WTC11 (cell line): ENCODE measurements at regions not wholly inside any gene's neighbourhood (a gene's known extent, or its start where the extent isn't known, plus 50 kb on each side); places are given as distances from the start of the nearest gene placed in this dataset.
"Not testable (repeated sequence)": the region's sequence is repeated elsewhere in the genome, so short reads cannot be mapped to it uniquely, and the experiment has no call there.

Experiments
- ATAC-seq: fragments of 200-7000 bp; cut with Tn5 transposase; 2 replicates; pipeline ENCODE4 v1.10.0; 2021; ENCODE audit warnings: mild to moderate bottlenecking, moderate library complexity
- CTCF ChIA-PET: fragments of 300-600 bp; sonication (Branson Sonifier 250); formaldehyde crosslinking; loops from one replicate; lab custom pipeline; 2021; ENCODE audit warnings: antibody characterized with exemption; lab: Charles Lee
- POLR2A ChIA-PET: fragments of 350-600 bp; sonication (Branson Sonifier 250); formaldehyde crosslinking; loops from one replicate; lab custom pipeline; 2021; ENCODE audit warnings: antibody characterized with exemption; lab: Charles Lee
- DNase-seq: peaks from one replicate; pipeline ENCODE4 v3.0.0; 2021; ENCODE audit warnings: low spot score
- H3K27ac Mint-ChIP-seq: 2 replicates; pipeline ENCODE4 v1.8.0; 2021; ENCODE audit warnings: mixed read lengths
- H3K27me3 Mint-ChIP-seq: 2 replicates; pipeline ENCODE4 v1.8.0; 2021; ENCODE audit warnings: low read depth, mild to moderate bottlenecking, moderate library complexity, mixed read lengths
- H3K36me3 Mint-ChIP-seq: 2 replicates; pipeline ENCODE4 v1.8.0; 2021; ENCODE audit warnings: mixed read lengths
- H3K4me1 Mint-ChIP-seq: 2 replicates; pipeline ENCODE4 v1.8.0; 2022; ENCODE audit warnings: mixed read lengths
- H3K4me3 Mint-ChIP-seq: 2 replicates; pipeline ENCODE4 v1.8.0; 2021; ENCODE audit warnings: mild to moderate bottlenecking, moderate library complexity, mixed read lengths
- H3K9me3 Mint-ChIP-seq: 2 replicates; pipeline ENCODE4 v1.8.0; 2021; ENCODE audit warnings: mixed read lengths
- AR ChIP-seq: fragments of 250-450 bp; sonication (Bioruptor Pico); IDR thresholded peaks from 2 replicates; pipeline ENCODE4 v1.9.0; 2021; ENCODE audit warnings: mild to moderate bottlenecking
- E2F1 ChIP-seq: sonication (generic); formaldehyde crosslinking; IDR thresholded peaks from 2 replicates; pipeline ENCODE4 v1.8.0; 2022; ENCODE audit warnings: mild to moderate bottlenecking, missing genetic modification reagents
- ELF4 ChIP-seq: sonication (generic); formaldehyde crosslinking; IDR thresholded peaks from 2 replicates; pipeline ENCODE4 v1.8.1; 2022; ENCODE audit warnings: low read depth, mild to moderate bottlenecking, moderate library complexity, missing genetic modification reagents
- GABPB1 ChIP-seq: sonication (generic); formaldehyde crosslinking; IDR thresholded peaks from 2 replicates; pipeline ENCODE4 v1.8.1; 2023; ENCODE audit warnings: mild to moderate bottlenecking, missing genetic modification reagents
- IRF2 ChIP-seq: sonication (generic); formaldehyde crosslinking; IDR thresholded peaks from 2 replicates; pipeline ENCODE4 v1.8.0; 2022; ENCODE audit warnings: low read depth, missing genetic modification reagents, borderline replicate concordance
- NR1H2 ChIP-seq: sonication (generic); formaldehyde crosslinking; IDR thresholded peaks from 2 replicates; pipeline ENCODE4 v1.9.0; 2021; ENCODE audit warnings: mild to moderate bottlenecking, moderate library complexity, missing genetic modification reagents
- RELA ChIP-seq: sonication (generic); formaldehyde crosslinking; IDR thresholded peaks from 2 replicates; pipeline ENCODE4 v1.8.1; 2022; ENCODE audit warnings: missing genetic modification reagents, mild to moderate bottlenecking, borderline replicate concordance
- RORB ChIP-seq: fragments of 250-450 bp; sonication (Bioruptor Pico); IDR thresholded peaks from 2 replicates; pipeline ENCODE4 v1.9.0; 2021; ENCODE audit warnings: mild to moderate bottlenecking
- ZBTB21 ChIP-seq: sonication (generic); formaldehyde crosslinking; IDR thresholded peaks from 2 replicates; pipeline ENCODE4 v1.8.1; 2023; ENCODE audit warnings: mild to moderate bottlenecking, missing genetic modification reagents, borderline replicate concordance
- ZBTB43 ChIP-seq: sonication (generic); formaldehyde crosslinking; IDR thresholded peaks from 2 replicates; pipeline ENCODE4 v1.8.1; 2023; ENCODE audit warnings: mild to moderate bottlenecking, missing genetic modification reagents
- ZNF263 ChIP-seq: sonication (generic); formaldehyde crosslinking; IDR thresholded peaks from 2 replicates; pipeline ENCODE4 v1.8.1; 2022; ENCODE audit warnings: low read depth, mild to moderate bottlenecking, moderate library complexity, missing genetic modification reagents
- ZNF423 ChIP-seq: fragments of 250-450 bp; sonication (Bioruptor Pico); IDR thresholded peaks from 2 replicates; pipeline ENCODE4 v2.1.2; 2022; ENCODE audit warnings: mild to moderate bottlenecking, moderate library complexity
- TF ChIP-seq, protein P1 (sequence below): sonication (generic); formaldehyde crosslinking; IDR thresholded peaks from 2 replicates; pipeline ENCODE4 v1.8.1; 2022; ENCODE audit warnings: missing genetic modification reagents, borderline replicate concordance
- TF ChIP-seq, protein P2 (sequence below): fragments of 200-600 bp; IDR thresholded peaks from 2 replicates; pipeline ENCODE4 v1.8.0; 2022; ENCODE audit warnings: antibody characterized with exemption
- TF ChIP-seq, protein P3 (sequence below): sonication (generic); formaldehyde crosslinking; IDR thresholded peaks from 2 replicates; pipeline ENCODE4 v1.8.0; 2023; ENCODE audit warnings: missing genetic modification reagents, mild to moderate bottlenecking, borderline replicate concordance
- TF ChIP-seq, protein P4 (sequence below): fragments of 250-450 bp; sonication (Bioruptor Pico); IDR thresholded peaks from 2 replicates; pipeline ENCODE4 v1.8.0; 2021; ENCODE audit warnings: mild to moderate bottlenecking
- TF ChIP-seq, protein P5 (sequence below): sonication (generic); formaldehyde crosslinking; IDR thresholded peaks from 2 replicates; pipeline ENCODE4 v1.8.0; 2023; ENCODE audit warnings: missing genetic modification reagents
- TF ChIP-seq, protein P6 (sequence below): sonication (generic); formaldehyde crosslinking; conservative IDR thresholded peaks from 2 replicates; pipeline ENCODE4 v1.8.1; 2022; ENCODE audit warnings: mild to moderate bottlenecking, missing genetic modification reagents

DNA sequence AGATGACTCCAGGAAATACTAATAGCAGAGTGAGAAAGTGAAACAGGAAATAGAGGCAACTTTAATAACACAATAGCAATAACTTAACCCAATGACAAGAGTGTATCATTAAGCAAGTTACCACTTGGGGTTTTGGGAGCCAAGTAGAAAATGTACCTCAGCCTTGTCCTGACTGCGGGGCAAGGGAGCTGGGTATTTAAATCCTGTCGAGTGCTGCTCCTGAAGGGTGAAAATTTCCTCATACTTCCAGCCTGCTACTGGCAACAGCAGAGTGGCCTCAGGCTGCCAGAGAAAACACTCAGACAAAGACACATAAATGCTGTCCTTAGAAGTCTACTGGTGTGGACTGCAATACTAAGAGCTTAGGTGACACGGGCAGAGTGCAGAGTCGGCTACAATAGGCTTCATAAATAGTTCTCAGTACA, 112.5 kb upstream of the EMB start:
- POLR2A ChIA-PET, result no interaction called here
- no peaks in the 10 kb centered on the region for H3K36me3 Mint-ChIP-seq
- H3K9me3 Mint-ChIP-seq, result no peaks in the 10 kb centered on the region
- H3K4me1 Mint-ChIP-seq, result peaks cover 17% of the 10 kb centered on the region
- DNase-seq (no peak), ATAC-seq (peak; percentile 48)
- no peak overlapping the region for H3K4me3 Mint-ChIP-seq
- CTCF ChIA-PET, result no interaction called here
- no peaks in the 10 kb centered on the region for H3K27me3 Mint-ChIP-seq
- H3K27ac Mint-ChIP-seq, result no peak overlapping the region
- TF ChIP-seq, protein P1, sequence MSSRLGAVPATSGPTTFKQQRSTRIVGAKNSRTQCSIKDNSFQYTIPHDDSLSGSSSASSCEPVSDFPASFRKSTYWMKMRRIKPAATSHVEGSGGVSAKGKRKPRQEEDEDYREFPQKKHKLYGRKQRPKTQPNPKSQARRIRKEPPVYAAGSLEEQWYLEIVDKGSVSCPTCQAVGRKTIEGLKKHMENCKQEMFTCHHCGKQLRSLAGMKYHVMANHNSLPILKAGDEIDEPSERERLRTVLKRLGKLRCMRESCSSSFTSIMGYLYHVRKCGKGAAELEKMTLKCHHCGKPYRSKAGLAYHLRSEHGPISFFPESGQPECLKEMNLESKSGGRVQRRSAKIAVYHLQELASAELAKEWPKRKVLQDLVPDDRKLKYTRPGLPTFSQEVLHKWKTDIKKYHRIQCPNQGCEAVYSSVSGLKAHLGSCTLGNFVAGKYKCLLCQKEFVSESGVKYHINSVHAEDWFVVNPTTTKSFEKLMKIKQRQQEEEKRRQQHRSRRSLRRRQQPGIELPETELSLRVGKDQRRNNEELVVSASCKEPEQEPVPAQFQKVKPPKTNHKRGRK (CRISPR knock-in tag), result no peak
- TF ChIP-seq ZBTB43 (CRISPR knock-in tag) (no peak), IRF2 (CRISPR knock-in tag) (no peak), ZNF423 (CRISPR knock-in tag) (no peak), RELA (CRISPR knock-in tag) (no peak), GABPB1 (CRISPR knock-in tag) (no peak), NR1H2 (no peak), RORB (CRISPR knock-in tag) (no peak), ZBTB21 (no peak), ZNF263 (no peak), AR (no peak), E2F1 (CRISPR knock-in tag) (no peak), ELF4 (CRISPR knock-in tag) (no peak)
- TF ChIP-seq, protein P2, sequence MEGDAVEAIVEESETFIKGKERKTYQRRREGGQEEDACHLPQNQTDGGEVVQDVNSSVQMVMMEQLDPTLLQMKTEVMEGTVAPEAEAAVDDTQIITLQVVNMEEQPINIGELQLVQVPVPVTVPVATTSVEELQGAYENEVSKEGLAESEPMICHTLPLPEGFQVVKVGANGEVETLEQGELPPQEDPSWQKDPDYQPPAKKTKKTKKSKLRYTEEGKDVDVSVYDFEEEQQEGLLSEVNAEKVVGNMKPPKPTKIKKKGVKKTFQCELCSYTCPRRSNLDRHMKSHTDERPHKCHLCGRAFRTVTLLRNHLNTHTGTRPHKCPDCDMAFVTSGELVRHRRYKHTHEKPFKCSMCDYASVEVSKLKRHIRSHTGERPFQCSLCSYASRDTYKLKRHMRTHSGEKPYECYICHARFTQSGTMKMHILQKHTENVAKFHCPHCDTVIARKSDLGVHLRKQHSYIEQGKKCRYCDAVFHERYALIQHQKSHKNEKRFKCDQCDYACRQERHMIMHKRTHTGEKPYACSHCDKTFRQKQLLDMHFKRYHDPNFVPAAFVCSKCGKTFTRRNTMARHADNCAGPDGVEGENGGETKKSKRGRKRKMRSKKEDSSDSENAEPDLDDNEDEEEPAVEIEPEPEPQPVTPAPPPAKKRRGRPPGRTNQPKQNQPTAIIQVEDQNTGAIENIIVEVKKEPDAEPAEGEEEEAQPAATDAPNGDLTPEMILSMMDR, result no peak
- TF ChIP-seq, protein P3, sequence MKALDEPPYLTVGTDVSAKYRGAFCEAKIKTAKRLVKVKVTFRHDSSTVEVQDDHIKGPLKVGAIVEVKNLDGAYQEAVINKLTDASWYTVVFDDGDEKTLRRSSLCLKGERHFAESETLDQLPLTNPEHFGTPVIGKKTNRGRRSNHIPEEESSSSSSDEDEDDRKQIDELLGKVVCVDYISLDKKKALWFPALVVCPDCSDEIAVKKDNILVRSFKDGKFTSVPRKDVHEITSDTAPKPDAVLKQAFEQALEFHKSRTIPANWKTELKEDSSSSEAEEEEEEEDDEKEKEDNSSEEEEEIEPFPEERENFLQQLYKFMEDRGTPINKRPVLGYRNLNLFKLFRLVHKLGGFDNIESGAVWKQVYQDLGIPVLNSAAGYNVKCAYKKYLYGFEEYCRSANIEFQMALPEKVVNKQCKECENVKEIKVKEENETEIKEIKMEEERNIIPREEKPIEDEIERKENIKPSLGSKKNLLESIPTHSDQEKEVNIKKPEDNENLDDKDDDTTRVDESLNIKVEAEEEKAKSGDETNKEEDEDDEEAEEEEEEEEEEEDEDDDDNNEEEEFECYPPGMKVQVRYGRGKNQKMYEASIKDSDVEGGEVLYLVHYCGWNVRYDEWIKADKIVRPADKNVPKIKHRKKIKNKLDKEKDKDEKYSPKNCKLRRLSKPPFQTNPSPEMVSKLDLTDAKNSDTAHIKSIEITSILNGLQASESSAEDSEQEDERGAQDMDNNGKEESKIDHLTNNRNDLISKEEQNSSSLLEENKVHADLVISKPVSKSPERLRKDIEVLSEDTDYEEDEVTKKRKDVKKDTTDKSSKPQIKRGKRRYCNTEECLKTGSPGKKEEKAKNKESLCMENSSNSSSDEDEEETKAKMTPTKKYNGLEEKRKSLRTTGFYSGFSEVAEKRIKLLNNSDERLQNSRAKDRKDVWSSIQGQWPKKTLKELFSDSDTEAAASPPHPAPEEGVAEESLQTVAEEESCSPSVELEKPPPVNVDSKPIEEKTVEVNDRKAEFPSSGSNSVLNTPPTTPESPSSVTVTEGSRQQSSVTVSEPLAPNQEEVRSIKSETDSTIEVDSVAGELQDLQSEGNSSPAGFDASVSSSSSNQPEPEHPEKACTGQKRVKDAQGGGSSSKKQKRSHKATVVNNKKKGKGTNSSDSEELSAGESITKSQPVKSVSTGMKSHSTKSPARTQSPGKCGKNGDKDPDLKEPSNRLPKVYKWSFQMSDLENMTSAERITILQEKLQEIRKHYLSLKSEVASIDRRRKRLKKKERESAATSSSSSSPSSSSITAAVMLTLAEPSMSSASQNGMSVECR (CRISPR knock-in tag), result no peak
- TF ChIP-seq, protein P4, sequence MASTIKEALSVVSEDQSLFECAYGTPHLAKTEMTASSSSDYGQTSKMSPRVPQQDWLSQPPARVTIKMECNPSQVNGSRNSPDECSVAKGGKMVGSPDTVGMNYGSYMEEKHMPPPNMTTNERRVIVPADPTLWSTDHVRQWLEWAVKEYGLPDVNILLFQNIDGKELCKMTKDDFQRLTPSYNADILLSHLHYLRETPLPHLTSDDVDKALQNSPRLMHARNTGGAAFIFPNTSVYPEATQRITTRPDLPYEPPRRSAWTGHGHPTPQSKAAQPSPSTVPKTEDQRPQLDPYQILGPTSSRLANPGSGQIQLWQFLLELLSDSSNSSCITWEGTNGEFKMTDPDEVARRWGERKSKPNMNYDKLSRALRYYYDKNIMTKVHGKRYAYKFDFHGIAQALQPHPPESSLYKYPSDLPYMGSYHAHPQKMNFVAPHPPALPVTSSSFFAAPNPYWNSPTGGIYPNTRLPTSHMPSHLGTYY (CRISPR knock-in tag), result no peak
- TF ChIP-seq, protein P5, sequence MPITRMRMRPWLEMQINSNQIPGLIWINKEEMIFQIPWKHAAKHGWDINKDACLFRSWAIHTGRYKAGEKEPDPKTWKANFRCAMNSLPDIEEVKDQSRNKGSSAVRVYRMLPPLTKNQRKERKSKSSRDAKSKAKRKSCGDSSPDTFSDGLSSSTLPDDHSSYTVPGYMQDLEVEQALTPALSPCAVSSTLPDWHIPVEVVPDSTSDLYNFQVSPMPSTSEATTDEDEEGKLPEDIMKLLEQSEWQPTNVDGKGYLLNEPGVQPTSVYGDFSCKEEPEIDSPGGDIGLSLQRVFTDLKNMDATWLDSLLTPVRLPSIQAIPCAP (CRISPR knock-in tag), result no peak
- TF ChIP-seq, protein P6, sequence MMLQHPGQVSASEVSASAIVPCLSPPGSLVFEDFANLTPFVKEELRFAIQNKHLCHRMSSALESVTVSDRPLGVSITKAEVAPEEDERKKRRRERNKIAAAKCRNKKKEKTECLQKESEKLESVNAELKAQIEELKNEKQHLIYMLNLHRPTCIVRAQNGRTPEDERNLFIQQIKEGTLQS (CRISPR knock-in tag), result no peak

- H3K27ac Mint-ChIP-seq, H3K36me3 Mint-ChIP-seq, H3K27me3 Mint-ChIP-seq, ATAC-seq, POLR2A ChIA-PET, CTCF ChIA-PET, H3K9me3 Mint-ChIP-seq, DNase-seq, H3K4me3 Mint-ChIP-seq, H3K4me1 Mint-ChIP-seq: not testable (repeated sequence)
Observed at GRCh38 chr5:50558640-50559039, 107.8 kb upstream of the PARP8 start.
